H1 (cell line): ENCODE measurements at regions not wholly inside any gene's neighbourhood (a gene's known extent, or its start where the extent isn't known, plus 50 kb on each side); places are given as distances from the start of the nearest gene placed in this dataset.
"Not testable (repeated sequence)": the region's sequence is repeated elsewhere in the genome, so short reads cannot be mapped to it uniquely, and the experiment has no call there.

Experiments used
- CTCF ChIA-PET: fragments of 300-600 bp; sonication (Branson Sonifier 250); formaldehyde crosslinking; loops from one replicate; lab custom pipeline; 2021; ENCODE audit not compliant: partially characterized antibody; lab: Charles Lee
- POLR2A ChIA-PET: fragments of 300-600 bp; sonication (Branson Sonifier 250); formaldehyde crosslinking; loops from one replicate; lab custom pipeline; 2021; ENCODE audit warnings: inconsistent platforms; ENCODE audit not compliant: partially characterized antibody; lab: Charles Lee
- DNase-seq, 2 experiments: peaks; one replicate each; pipeline versions ENCODE4 v3.0.0 to v3.0.0-alpha.2; 2010 to 2022; ENCODE audit warnings: low spot score in 2 of 2, low read depth in 1 of 2, mixed read lengths in 1 of 2
- FAIRE-seq: peaks from 2 replicates; lab custom pipeline; 2011; peaks lifted over from hg19 to GRCh38; lab: Jason Lieb, UNC
- H2AFZ ChIP-seq: 2 replicates; pipeline ENCODE4 v1.8.1; 2012; ENCODE audit warnings: low read length, inconsistent platforms
- H2AK5ac ChIP-seq: 2 replicates; pipeline ENCODE4 v1.6.1; 2013; ENCODE audit warnings: low read depth, low read length
- H2BK120ac ChIP-seq: replicated peaks from 2 replicates; pipeline ENCODE3; 2013; ENCODE audit warnings: low read depth, low read length, inconsistent platforms
- H2BK12ac ChIP-seq: 2 replicates; pipeline ENCODE4 v1.6.1; 2013; ENCODE audit warnings: low read depth, low read length
- H2BK15ac ChIP-seq: 2 replicates; pipeline ENCODE4 v1.6.1; 2013; ENCODE audit warnings: low read length
- H2BK20ac ChIP-seq: 2 replicates; pipeline ENCODE4 v1.6.1; 2013; ENCODE audit warnings: low read length
- H2BK5ac ChIP-seq: 2 replicates; pipeline ENCODE4 v1.6.1; 2013; ENCODE audit warnings: low read depth, low read length
- H3K14ac ChIP-seq: 2 replicates; pipeline ENCODE4 v1.6.1; 2013; ENCODE audit warnings: inconsistent platforms; ENCODE audit not compliant: insufficient read length
- H3K18ac ChIP-seq: 2 replicates; pipeline ENCODE4 v1.6.1; 2013; ENCODE audit warnings: low read length; ENCODE audit errors: extremely low read depth
- H3K23ac ChIP-seq: 2 replicates; pipeline ENCODE4 v1.6.1; 2013; ENCODE audit warnings: inconsistent platforms; ENCODE audit not compliant: insufficient read length
- H3K23me2 ChIP-seq: 2 replicates; pipeline ENCODE4 v1.6.1; 2013; ENCODE audit warnings: low read depth, low read length
- H3K27ac ChIP-seq: 2 replicates; pipeline ENCODE4 v1.6.1; 2011; ENCODE audit warnings: low read depth, low read length, inconsistent platforms
- H3K27me3 ChIP-seq, 4 experiments: replicated peaks in 1 of 4; 1 replicate in 1 of 4; 2 replicates in 3 of 4; pipeline versions ENCODE4 v1.6.1 to v1.8.1; 2011 to 2013; ENCODE audit warnings: low read length in 3 of 4, mild to moderate bottlenecking in 3 of 4, inconsistent platforms in 2 of 4, mixed read lengths in 2 of 4, moderate library complexity in 1 of 4; ENCODE audit not compliant: control insufficient read depth in 3 of 4, insufficient read depth in 3 of 4; ENCODE audit errors: extremely low read depth in 1 of 4
- H3K36me3 ChIP-seq, 4 experiments: 2 replicates each; pipeline versions ENCODE4 v1.6.1 to v1.8.1; 2011 to 2013; ENCODE audit warnings: mild to moderate bottlenecking in 4 of 4, low read length in 3 of 4, moderate library complexity in 2 of 4, control low read depth in 1 of 4, inconsistent platforms in 1 of 4; ENCODE audit not compliant: insufficient read depth in 4 of 4, control insufficient read depth in 2 of 4
- H3K4ac ChIP-seq: replicated peaks from 2 replicates; pipeline ENCODE3; 2013; ENCODE audit warnings: low read length, low read depth, mixed read lengths, inconsistent platforms; ENCODE audit not compliant: insufficient read length
- H3K4me1 ChIP-seq, 4 experiments: replicated peaks in 1 of 4; 1 replicate in 1 of 4; 2 replicates in 3 of 4; pipeline versions ENCODE4 v1.6.1 to v1.8.1; 2011 to 2013; ENCODE audit warnings: low read length in 3 of 4, inconsistent platforms in 2 of 4, mixed read lengths in 1 of 4; ENCODE audit not compliant: insufficient read depth in 4 of 4, control insufficient read depth in 3 of 4
- H3K4me2 ChIP-seq, 2 experiments: 2 replicates each; pipeline versions ENCODE4 v1.6.1 to v1.8.1; 2011 to 2013; ENCODE audit warnings: low read depth in 2 of 2, low read length in 2 of 2, control low read depth in 1 of 2, inconsistent platforms in 1 of 2, mild to moderate bottlenecking in 1 of 2; ENCODE audit not compliant: insufficient read depth in 1 of 2
- H3K4me3 ChIP-seq, 4 experiments: fragments of 200-600, 300-600 bp in 1 of 4; sonication (generic), shearing (Covaris generic), sonication (Bioruptor Twin) in 1 of 4; 2 replicates each; pipeline versions ENCODE4 v1.5.1 to v1.8.1; 2011 to 2016; ENCODE audit warnings: low read length in 4 of 4, low read depth in 3 of 4, control low read depth in 2 of 4, inconsistent platforms in 2 of 4, mild to moderate bottlenecking in 2 of 4, mixed read lengths in 1 of 4, moderate library complexity in 1 of 4; ENCODE audit not compliant: insufficient read depth in 2 of 4; ENCODE audit errors: extremely low read depth in 1 of 4
- H3K56ac ChIP-seq: replicated peaks from 2 replicates; pipeline ENCODE3; 2013; ENCODE audit warnings: low read depth, mild to moderate bottlenecking, mixed read lengths, low read length, inconsistent platforms; ENCODE audit not compliant: insufficient read length
- H3K79me1 ChIP-seq: 2 replicates; pipeline ENCODE4 v1.6.1; 2013; ENCODE audit warnings: low read depth, low read length, control low read depth
- H3K79me2 ChIP-seq, 2 experiments: 2 replicates each; pipeline versions ENCODE4 v1.6.1 to v1.8.1; 2012 to 2013; ENCODE audit warnings: low read length in 2 of 2, mild to moderate bottlenecking in 2 of 2, inconsistent platforms in 1 of 2; ENCODE audit not compliant: insufficient read depth in 2 of 2, control insufficient read depth in 1 of 2
- H3K9ac ChIP-seq, 4 experiments: replicated peaks in 1 of 4; 1 replicate in 1 of 4; 2 replicates in 3 of 4; pipeline versions ENCODE4 v1.6.1 to v1.8.1; 2011 to 2013; ENCODE audit warnings: low read depth in 3 of 4, low read length in 3 of 4, control low read depth in 2 of 4, mild to moderate bottlenecking in 2 of 4, moderate library complexity in 2 of 4, inconsistent platforms in 1 of 4; ENCODE audit errors: extremely low read depth in 1 of 4
- H3K9me3 ChIP-seq, 2 experiments: 2 replicates each; pipeline versions ENCODE4 v1.6.1 to v1.8.1; 2012 to 2013; ENCODE audit warnings: mild to moderate bottlenecking in 2 of 2, moderate library complexity in 2 of 2, control low read depth in 1 of 2, inconsistent platforms in 1 of 2, low read depth in 1 of 2, low read length in 1 of 2, mixed read lengths in 1 of 2; ENCODE audit not compliant: insufficient read depth in 2 of 2
- H4K20me1 ChIP-seq, 2 experiments: replicated peaks in 1 of 2; 2 replicates each; pipeline versions ENCODE3 to v1.8.1; 2011 to 2013; ENCODE audit warnings: inconsistent platforms in 2 of 2, low read length in 2 of 2, mild to moderate bottlenecking in 1 of 2; ENCODE audit not compliant: insufficient read depth in 2 of 2, control insufficient read depth in 1 of 2
- H4K5ac ChIP-seq: 2 replicates; pipeline ENCODE4 v1.6.1; 2013; ENCODE audit warnings: low read length, low read depth, mixed read lengths, inconsistent platforms; ENCODE audit not compliant: insufficient read length
- H4K8ac ChIP-seq: 2 replicates; pipeline ENCODE4 v1.8.0; 2013; ENCODE audit warnings: mild to moderate bottlenecking, moderate library complexity, low read length, inconsistent platforms; ENCODE audit not compliant: insufficient read depth; ENCODE audit errors: extremely low read depth
- H4K91ac ChIP-seq: replicated peaks from 2 replicates; pipeline ENCODE3; 2013; ENCODE audit warnings: low read length, mixed read lengths, inconsistent platforms; ENCODE audit not compliant: insufficient read length
- CHD2 ChIP-seq: IDR thresholded peaks from 2 replicates; pipeline ENCODE4 v1.6.1; 2012; ENCODE audit warnings: low read length, improper control_type of control experiment
- EP300 ChIP-seq, 2 experiments: IDR thresholded peaks; 1 replicate in 1 of 2; 2 replicates in 1 of 2; pipeline ENCODE4 v1.6.1; 2011 to 2012; ENCODE audit warnings: low read depth in 2 of 2, low read length in 2 of 2, mild to moderate bottlenecking in 2 of 2, borderline replicate concordance in 1 of 2, inconsistent platforms in 1 of 2, moderate library complexity in 1 of 2
- RBBP5 ChIP-seq: IDR thresholded peaks from 2 replicates; pipeline ENCODE4 v1.7.1; 2012; ENCODE audit warnings: low read depth, mild to moderate bottlenecking, inconsistent platforms, low read length, moderate library complexity, borderline replicate concordance
- RFX5 ChIP-seq: IDR thresholded peaks from 2 replicates; pipeline ENCODE4 v1.6.1; 2011; ENCODE audit warnings: low read depth, low read length, improper control_type of control experiment, borderline replicate concordance
- TBP ChIP-seq: IDR thresholded peaks from 2 replicates; pipeline ENCODE4 v1.6.1; 2011; ENCODE audit warnings: low read depth, low read length, improper control_type of control experiment
- WGBS, 2 experiments: shearing (Covaris generic) in 1 of 2; methylation state at CpG; one replicate each; pipeline versions ENCODE4 v1.1.6 to v1.1.7; 2013 to 2015; ENCODE audit warnings: low lambda C conversion rate in 2 of 2, mixed read lengths in 2 of 2, inconsistent platforms in 1 of 2, low coverage in 1 of 2, missing lambda C conversion rate in 1 of 2; ENCODE audit not compliant: insufficient replicate concordance in 2 of 2, insufficient coverage in 1 of 2, insufficient read length in 1 of 2; ENCODE audit errors: extremely low coverage in 1 of 2, missing lambda C conversion rate in 1 of 2; 5-methylcytosine and 5-hydroxymethylcytosine counted together

DNA sequence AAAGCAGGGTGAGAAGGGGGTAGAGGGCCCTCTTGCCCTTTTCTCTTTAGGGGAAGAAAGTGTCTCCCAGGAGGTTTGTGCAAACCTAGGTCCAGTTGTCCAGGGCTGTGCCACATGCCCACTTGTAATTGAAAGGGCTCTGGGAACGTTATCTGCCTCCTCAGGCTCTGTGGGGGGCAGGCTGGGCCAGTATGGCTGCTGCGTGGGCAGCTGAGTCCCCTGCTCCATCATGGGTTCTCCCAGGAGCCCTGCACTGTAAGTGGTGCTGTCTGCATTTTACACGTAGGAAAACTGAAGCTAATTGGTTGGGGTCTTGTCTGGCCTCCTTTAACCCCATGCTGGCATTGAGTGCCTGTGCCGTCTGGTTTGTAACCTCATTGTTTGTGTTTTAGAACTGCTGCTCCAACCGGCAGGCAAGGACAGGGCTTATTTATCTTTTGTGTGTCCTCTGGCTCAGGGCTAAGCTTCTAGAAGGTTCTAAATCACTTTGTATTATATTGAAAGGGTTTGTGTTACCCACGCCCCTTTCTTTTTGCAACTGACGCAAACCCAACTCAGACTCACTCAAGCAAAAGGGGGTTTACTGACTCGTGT, 117.7 kb upstream of the CIBAR2 start (continued):
- TF ChIP-seq RFX5 (no peak), EP300 (IDR thresholded peaks at IDR 0.05; ENCODE audit: borderline replicate concordance in 1 of 2, low read depth in 2 of 2, low read length in 2 of 2) (no peak), TBP (no peak), RBBP5 (no peak), CHD2 (no peak)

DNA sequence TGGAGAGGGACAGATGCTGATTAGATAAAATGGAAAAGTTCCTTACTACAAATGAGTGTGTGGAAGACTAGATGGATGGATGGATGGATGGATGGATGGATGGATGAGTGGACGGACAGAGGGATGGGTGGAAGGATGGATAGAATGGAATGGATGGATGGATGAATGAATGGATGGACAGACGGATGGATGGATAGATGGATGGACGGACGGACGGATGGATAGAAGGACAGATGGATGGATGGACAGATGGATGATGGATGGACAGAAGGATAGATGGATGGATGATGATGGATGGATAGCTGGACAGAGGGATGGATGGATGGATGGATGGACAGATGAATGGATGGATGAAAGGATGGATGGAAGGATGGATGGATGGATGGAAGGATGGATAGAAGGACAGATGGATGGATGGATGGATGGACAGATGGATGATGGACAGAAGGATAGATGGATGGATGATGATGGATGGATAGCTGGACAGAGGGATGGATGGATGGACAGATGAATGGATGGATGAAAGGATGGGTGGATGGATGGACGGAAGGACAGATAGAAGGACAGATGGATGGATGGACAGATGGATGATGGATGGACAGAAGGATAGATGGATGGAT, 118.6 kb upstream of the CIBAR2 start:
- H2BK12ac ChIP-seq, H2BK20ac ChIP-seq, H3K4ac ChIP-seq, H2BK120ac ChIP-seq, H3K27ac ChIP-seq, H3K9me3 ChIP-seq, H3K36me3 ChIP-seq, H3K4me2 ChIP-seq, H4K20me1 ChIP-seq, FAIRE-seq, H2AFZ ChIP-seq, H2BK15ac ChIP-seq, DNase-seq, POLR2A ChIA-PET, H3K9ac ChIP-seq, H3K27me3 ChIP-seq, H3K4me3 ChIP-seq, H2BK5ac ChIP-seq, H3K23ac ChIP-seq, H3K18ac ChIP-seq, H4K5ac ChIP-seq, H3K56ac ChIP-seq, H3K14ac ChIP-seq, H4K91ac ChIP-seq, H4K8ac ChIP-seq, H3K79me2 ChIP-seq: not testable (repeated sequence)
- WGBS, 2 experiments: 86% methylated on average over 6 of the region's 6 CpGs; no CpG with 5 or more reads in 1 of the 2 experiments
- Histone ChIP-seq H3K79me1 (peaks cover 16% of the 10 kb centered on the region), H3K23me2 (peaks cover 16% of the 10 kb centered on the region; the same call in 1 of the 2 replicates), H3K4me1 (peaks cover 0 to 26% (median 15%) of the 10 kb centered on the region in 4 experiments; a peak in 6 of 7 replicates), H2AK5ac (peak overlapping the region; percentile 75; the same call in 1 of the 2 replicates)
- CTCF ChIA-PET: interaction anchor here (1.1 to 33.8 kb wide), 3 partner anchors 10 to 58 kb away, joined by 3 to 371 read pairs (median 6); no protein-coding TSS in a partner anchor
